SK-N-SH (cell line): ENCODE measurements at regions not wholly inside any gene's neighbourhood (a gene's known extent, or its start where the extent isn't known, plus 50 kb on each side); places are given as distances from the start of the nearest gene placed in this dataset.
A peak's percentile ranks its signal among the peaks of the same experiment; 100 is the strongest.

Experiments used
- CTCF ChIA-PET: fragments of 300-600, 350-600 bp; formaldehyde crosslinking; extraction: SDS; loops from one replicate; lab custom pipeline; 2021; lab: Yijun Ruan, JAX
- POLR2A ChIA-PET: fragments of 350-600 bp; sonication (Branson Sonifier 250); formaldehyde crosslinking; extraction: SDS; loops from one replicate; lab custom pipeline; 2020; ENCODE audit warnings: antibody characterized with exemption, inconsistent platforms; lab: Yijun Ruan, JAX
- DNase-seq: peaks from one replicate; pipeline ENCODE4 v3.0.0; 2012
- H2AFZ ChIP-seq: fragments of 200-600 bp; sonication (generic); 2 replicates; pipeline ENCODE4 v1.8.1; 2016; ENCODE audit warnings: antibody characterized with exemption, mild to moderate bottlenecking, low read depth
- H3F3A ChIP-seq: fragments of 200-600 bp; sonication (generic); replicated peaks from 2 replicates; pipeline ENCODE3; 2016; ENCODE audit warnings: antibody characterized with exemption, mild to moderate bottlenecking; ENCODE audit not compliant: insufficient read depth
- H3K27ac ChIP-seq, 2 experiments: fragments of 200-500 bp in 1 of 2; fragments of 200-600 bp in 1 of 2; sonication (Bioruptor generic) in 1 of 2; sonication (generic), shearing (Covaris generic) in 1 of 2; 2 replicates each; pipeline versions ENCODE4 v1.5.1 to v1.6.1; 2014 to 2016; ENCODE audit warnings: low read depth in 2 of 2, inconsistent platforms in 1 of 2, low read length in 1 of 2, mild to moderate bottlenecking in 1 of 2, mixed read lengths in 1 of 2
- H3K27me3 ChIP-seq: fragments of 200-600 bp; sonication (generic), shearing (Covaris generic); 2 replicates; pipeline ENCODE4 v1.6.1; 2016; ENCODE audit warnings: mixed run types; ENCODE audit not compliant: insufficient read depth
- H3K36me3 ChIP-seq, 2 experiments: fragments of 200-500 bp in 1 of 2; fragments of 200-600 bp in 1 of 2; sonication (Bioruptor generic) in 1 of 2; sonication (generic) in 1 of 2; replicated peaks in 1 of 2; 2 replicates each; pipeline versions ENCODE3 to v1.5.1; 2014 to 2016; ENCODE audit warnings: low read length in 1 of 2, mild to moderate bottlenecking in 1 of 2; ENCODE audit not compliant: insufficient read depth in 2 of 2, control insufficient read depth in 1 of 2
- H3K4me1 ChIP-seq, 2 experiments: fragments of 200-500 bp in 1 of 2; fragments of 200-600 bp in 1 of 2; sonication (Bioruptor generic) in 1 of 2; sonication (generic), shearing (Covaris generic) in 1 of 2; 2 replicates each; pipeline versions ENCODE4 v1.5.1 to v1.6.1; 2014 to 2016; ENCODE audit warnings: low read depth in 1 of 2, low read length in 1 of 2, mixed run types in 1 of 2; ENCODE audit not compliant: insufficient read depth in 2 of 2, control insufficient read depth in 1 of 2
- H3K4me2 ChIP-seq: fragments of 200-600 bp; sonication (generic), shearing (Covaris generic); 2 replicates; pipeline ENCODE4 v1.6.1; 2017; ENCODE audit warnings: mixed run types
- H3K4me3 ChIP-seq, 2 experiments: fragments of 200-500 bp in 1 of 2; fragments of 200-600 bp in 1 of 2; sonication (Bioruptor generic) in 1 of 2; sonication (generic), shearing (Covaris generic) in 1 of 2; 2 replicates each; pipeline versions ENCODE4 v1.5.1 to v1.8.1; 2014 to 2016; ENCODE audit warnings: low read depth in 2 of 2, inconsistent platforms in 1 of 2, low read length in 1 of 2, mild to moderate bottlenecking in 1 of 2, mixed read lengths in 1 of 2, moderate library complexity in 1 of 2
- H3K79me2 ChIP-seq: fragments of 200-600 bp; sonication (generic); 2 replicates; pipeline ENCODE4 v1.8.1; 2017; ENCODE audit warnings: mild to moderate bottlenecking; ENCODE audit not compliant: insufficient read depth
- H3K9ac ChIP-seq: fragments of 200-600 bp; sonication (generic); 2 replicates; pipeline ENCODE4 v1.6.1; 2017; ENCODE audit warnings: mixed run types
- H3K9me2 ChIP-seq: fragments of 200-600 bp; sonication (generic); 2 replicates; pipeline ENCODE4 v1.6.1; 2017; ENCODE audit warnings: mixed run types
- H3K9me3 ChIP-seq: fragments of 200-600 bp; sonication (generic); 2 replicates; pipeline ENCODE4 v1.6.1; 2017; ENCODE audit warnings: mixed run types, mild to moderate bottlenecking, moderate library complexity
- H4K20me1 ChIP-seq: fragments of 200-600 bp; sonication (generic); 2 replicates; pipeline ENCODE4 v1.6.1; 2017; ENCODE audit warnings: mild to moderate bottlenecking, mixed run types; ENCODE audit not compliant: insufficient read depth
- CHD2 ChIP-seq: fragments of 150-350 bp; IDR thresholded peaks from 2 replicates; pipeline ENCODE4 v1.6.1; 2018; ENCODE audit warnings: low read length; ENCODE audit not compliant: partially characterized antibody
- CTCF ChIP-seq: fragments of 200-600 bp; sonication (generic); IDR thresholded peaks from 2 replicates; pipeline ENCODE4 v1.6.1; 2017; ENCODE audit warnings: antibody characterized with exemption, mild to moderate bottlenecking, moderate library complexity
- ELF1 ChIP-seq: IDR thresholded peaks from 2 replicates; pipeline ENCODE4 v1.4.0; 2012
- FOXM1 ChIP-seq: IDR thresholded peaks from 2 replicates; pipeline ENCODE4 v1.4.0; 2012; ENCODE audit warnings: low read depth, mild to moderate bottlenecking
- IRF3 ChIP-seq: fragments of 150-350 bp; IDR thresholded peaks from 2 replicates; pipeline ENCODE4 v1.6.1; 2016; ENCODE audit warnings: mild to moderate bottlenecking, low read depth, low read length
- MAX ChIP-seq: IDR thresholded peaks from 2 replicates; pipeline ENCODE4 v1.4.0; 2012; ENCODE audit warnings: low read depth
- MEF2A ChIP-seq: IDR thresholded peaks from 2 replicates; pipeline ENCODE4 v1.4.0; 2012; ENCODE audit warnings: low read depth, borderline replicate concordance
- MXI1 ChIP-seq: IDR thresholded peaks from 2 replicates; pipeline ENCODE4 v1.6.1; 2012; ENCODE audit warnings: mild to moderate bottlenecking, low read depth, low read length, improper control_type of control experiment
- NRF1 ChIP-seq: IDR thresholded peaks from 2 replicates; pipeline ENCODE4 v1.6.1; 2012; ENCODE audit warnings: low read depth, mild to moderate bottlenecking, low read length
- RAD21 ChIP-seq: IDR thresholded peaks from 2 replicates; pipeline ENCODE4 v1.6.1; 2012; ENCODE audit warnings: mild to moderate bottlenecking, low read length
- RCOR1 ChIP-seq: fragments of 150-350 bp; IDR thresholded peaks from 2 replicates; pipeline ENCODE4 v1.6.1; 2017; ENCODE audit warnings: antibody characterized with exemption, low read length
- RXRA ChIP-seq: IDR thresholded peaks from 2 replicates; pipeline ENCODE4 v1.4.0; 2012; ENCODE audit warnings: low read depth, mild to moderate bottlenecking, borderline replicate concordance
- SMC3 ChIP-seq: IDR thresholded peaks from 2 replicates; pipeline ENCODE4 v1.6.1; 2012; ENCODE audit warnings: low read depth, low read length, improper control_type of control experiment
- TAF1 ChIP-seq: IDR thresholded peaks from 2 replicates; pipeline ENCODE4 v1.6.1; 2012; ENCODE audit warnings: low read depth, mild to moderate bottlenecking, low read length, moderate library complexity, borderline replicate concordance
- WGBS: methylation state at CpG from one replicate; pipeline ENCODE4 v1.1.6; 2017; ENCODE audit warnings: low lambda C conversion rate; 5-methylcytosine and 5-hydroxymethylcytosine counted together
- TF ChIP-seq, protein P1 (sequence below): IDR thresholded peaks from 2 replicates; pipeline ENCODE4 v1.4.0; 2012; ENCODE audit warnings: low read depth, borderline replicate concordance

DNA sequence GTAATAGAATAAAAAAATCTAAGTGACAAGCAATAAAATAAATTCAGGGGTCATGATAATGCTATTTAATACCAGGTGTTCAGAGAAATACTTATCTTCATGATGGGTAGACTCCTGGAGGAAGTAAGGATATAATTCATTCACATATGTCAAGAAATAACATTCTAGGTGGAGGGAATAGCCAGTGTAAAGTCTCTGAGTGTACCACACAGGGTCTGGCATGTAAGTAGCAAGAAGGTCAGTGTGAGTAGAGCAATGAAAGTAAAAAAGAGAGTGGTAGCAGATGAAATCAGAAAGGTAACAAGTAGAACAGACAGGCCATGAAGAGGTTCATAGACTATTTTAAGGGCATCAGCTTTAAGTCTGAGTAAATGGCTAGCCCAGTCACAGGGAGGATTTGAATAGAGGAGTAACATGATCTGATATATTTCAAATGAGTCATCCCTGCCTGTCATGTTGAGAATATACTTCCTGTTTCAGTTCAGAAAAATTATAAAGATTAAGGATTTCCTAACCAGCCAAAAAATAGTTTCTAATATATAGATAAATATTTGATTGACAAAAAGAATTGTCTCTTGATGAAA lies 519.9 kb downstream of the C12orf50 start (continued):
- TF ChIP-seq NRF1 (no peak), RCOR1 (no peak), FOXM1 (no peak), RAD21 (no peak), MEF2A (no peak), SMC3 (no peak), TAF1 (no peak), RXRA (peak; percentile 52; the same call in 1 of the 2 replicates), ELF1 (peak; percentile 47; the same call in 1 of the 2 replicates)
- TF ChIP-seq, protein P1, sequence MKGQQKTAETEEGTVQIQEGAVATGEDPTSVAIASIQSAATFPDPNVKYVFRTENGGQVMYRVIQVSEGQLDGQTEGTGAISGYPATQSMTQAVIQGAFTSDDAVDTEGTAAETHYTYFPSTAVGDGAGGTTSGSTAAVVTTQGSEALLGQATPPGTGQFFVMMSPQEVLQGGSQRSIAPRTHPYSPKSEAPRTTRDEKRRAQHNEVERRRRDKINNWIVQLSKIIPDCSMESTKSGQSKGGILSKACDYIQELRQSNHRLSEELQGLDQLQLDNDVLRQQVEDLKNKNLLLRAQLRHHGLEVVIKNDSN, result no peak

GRCh38 chr12:87491598-87491997 lies 537.6 kb downstream of the C12orf50 start:
- Histone ChIP-seq H3F3A (no peaks in the 10 kb centered on the region), H3K9ac (no peak overlapping the region), H3K36me3 (no peaks in the 10 kb centered on the region), H3K9me2 (no peaks in the 10 kb centered on the region), H3K27me3 (no peaks in the 10 kb centered on the region), H3K4me3 (no peak overlapping the region), H4K20me1 (no peaks in the 10 kb centered on the region), H3K79me2 (no peaks in the 10 kb centered on the region), H3K27ac (no peak overlapping the region), H3K4me1 (no peaks in the 10 kb centered on the region), H3K9me3 (no peaks in the 10 kb centered on the region), H3K4me2 (no peak overlapping the region), H2AFZ (no peak overlapping the region)
- ChIA-PET POLR2A (no interaction called here), CTCF (no interaction called here)
- WGBS, result 67% methylated on average over 3 of the region's 3 CpGs
- no peak for TF ChIP-seq RAD21
- TF ChIP-seq CHD2, result no peak
- no peak for TF ChIP-seq MXI1
- no peak for TF ChIP-seq FOXM1
- no peak for TF ChIP-seq MAX
- TF ChIP-seq IRF3, result no peak
- no peak for TF ChIP-seq RXRA
- DNase-seq, result no peak

GRCh38 chr12:87491089-87491488 lies 538.1 kb downstream of the C12orf50 start:
- H3K9me3 ChIP-seq, result no peaks in the 10 kb centered on the region
- no peak overlapping the region for H2AFZ ChIP-seq
- WGBS, result 71% methylated on average over 1 of the region's 1 CpG
- no peaks in the 10 kb centered on the region for H4K20me1 ChIP-seq
- CTCF ChIA-PET, result no interaction called here
- no peaks in the 10 kb centered on the region for H3K36me3 ChIP-seq
- no peaks in the 10 kb centered on the region for H3F3A ChIP-seq
- H3K4me3 ChIP-seq, result no peak overlapping the region
- no peaks in the 10 kb centered on the region for H3K9me2 ChIP-seq
- H3K79me2 ChIP-seq, result no peaks in the 10 kb centered on the region
- H3K4me1 ChIP-seq, result no peaks in the 10 kb centered on the region
- H3K27me3 ChIP-seq, result no peaks in the 10 kb centered on the region
- no peak overlapping the region for H3K27ac ChIP-seq
- no peak for TF ChIP-seq CTCF
- H3K9ac ChIP-seq, result no peak overlapping the region
- POLR2A ChIA-PET, result no interaction called here
- no peak for DNase-seq
- H3K4me2 ChIP-seq, result no peak overlapping the region
